NCI-H82 (cell line): ENCODE measurements at regions not wholly inside any gene's neighbourhood (a gene's known extent, or its start where the extent isn't known, plus 50 kb on each side); places are given as distances from the start of the nearest gene placed in this dataset.
"Not testable (repeated sequence)": the region's sequence is repeated elsewhere in the genome, so short reads cannot be mapped to it uniquely, and the experiment has no call there.

Source experiments
- DNase-seq: peaks from one replicate; lab custom pipeline; 2025; lab: John Stamatoyannopoulos, UW

- no peak for DNase-seq
Observed at GRCh38 chr3:20729185-20729584, 543.2 kb upstream of the SGO1 start.

- no peak for DNase-seq
Observed at GRCh38 chr3:20726786-20727185, 540.8 kb upstream of the SGO1 start.

DNA sequence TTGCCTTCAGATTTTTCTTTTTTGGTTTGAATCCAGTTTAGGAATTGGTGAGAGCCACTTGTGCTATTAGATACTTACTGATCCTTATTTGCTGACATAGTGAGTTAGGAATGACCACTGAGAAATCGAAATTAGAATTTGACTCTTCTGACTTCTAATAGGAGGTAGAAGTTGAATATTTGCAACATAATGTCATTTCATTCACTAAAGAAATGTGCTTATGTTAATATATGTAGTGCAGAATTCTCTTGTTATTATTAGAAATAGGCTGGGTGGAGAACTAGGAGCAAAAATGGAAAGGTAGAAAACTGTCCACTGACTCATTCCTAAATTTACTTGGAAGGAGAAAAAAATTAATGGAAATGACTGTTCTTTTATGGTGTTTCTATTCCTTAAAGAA, 538.2 kb upstream of the SGO1 start:
- DNase-seq = no peak

DNA sequence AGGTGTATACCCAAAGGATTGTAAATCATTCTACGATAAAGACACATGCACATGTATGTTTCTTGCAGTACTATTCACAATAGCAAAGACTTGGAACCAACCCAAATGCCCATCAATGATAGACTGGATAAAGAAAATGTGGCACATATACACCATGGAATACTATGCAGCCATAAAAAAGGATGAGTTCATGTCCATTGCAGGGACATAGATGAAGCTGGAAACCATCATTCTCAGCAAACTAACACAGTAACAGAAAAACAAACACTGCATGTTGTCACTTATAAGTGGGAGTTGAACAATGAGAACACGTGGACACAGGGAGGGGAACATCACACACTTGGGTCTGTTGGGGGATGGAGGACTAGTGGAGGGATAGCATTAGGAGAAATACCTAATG, 530.4 kb upstream of the SGO1 start:
- DNase-seq = not testable (repeated sequence)

DNA sequence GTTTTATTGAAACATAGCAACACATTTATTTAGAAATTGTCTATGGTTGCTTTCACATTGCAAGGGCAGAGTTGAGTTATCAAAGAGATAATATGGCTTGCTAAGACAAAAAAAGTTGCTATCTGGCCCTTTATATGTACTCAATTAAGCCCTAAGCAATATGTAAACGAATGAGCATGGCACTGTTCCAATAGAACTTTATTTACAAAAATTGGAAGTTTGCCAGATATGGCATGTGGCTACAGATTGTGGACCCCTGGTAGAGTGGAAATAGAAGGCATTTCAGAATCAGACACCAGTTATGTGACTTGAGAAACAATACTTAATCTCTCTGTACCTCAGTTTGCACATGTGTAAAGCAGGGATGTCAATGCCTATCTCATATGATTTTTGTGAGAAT, 515.6 kb upstream of the SGO1 start:
- DNase-seq = no peak

DNA sequence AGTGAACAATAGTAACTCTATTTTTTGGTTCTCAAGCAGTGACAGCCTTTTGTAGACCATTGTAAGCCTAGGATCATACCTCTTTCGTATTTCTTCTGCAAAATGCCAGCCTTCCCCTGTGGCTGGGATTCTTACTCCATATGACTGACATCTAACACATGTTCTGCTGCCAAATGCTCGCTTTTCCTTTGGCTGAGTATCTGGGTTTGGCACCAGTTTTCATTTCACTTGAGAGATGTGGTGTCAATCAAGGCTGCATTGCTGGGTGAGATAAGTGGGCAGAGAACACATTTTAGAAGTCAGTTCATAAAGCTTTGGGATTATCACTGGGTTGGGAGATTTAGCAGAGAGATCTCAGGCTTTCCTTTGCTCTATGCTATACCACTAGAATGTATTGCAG, 514.7 kb upstream of the SGO1 start:
- DNase-seq = peak; percentile 4

DNA sequence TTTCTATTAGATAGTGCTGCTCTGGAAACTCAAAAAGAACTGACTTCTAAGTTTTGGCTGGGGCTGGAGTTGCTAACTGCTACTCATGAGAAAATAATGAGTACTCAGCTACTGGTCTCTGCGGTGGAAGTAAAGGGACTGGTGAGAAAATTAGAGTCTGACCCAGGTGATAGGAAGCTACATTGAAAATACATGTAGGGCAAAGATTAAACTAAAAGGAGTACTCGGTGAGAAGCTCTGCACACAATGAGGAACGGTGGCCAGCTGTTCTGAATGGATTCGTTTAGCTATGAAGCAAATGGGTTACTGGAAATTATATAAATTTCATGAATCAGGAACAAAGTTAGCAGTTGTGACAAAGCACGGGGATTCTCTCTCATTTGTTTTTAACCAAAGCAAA, 512.9 kb upstream of the SGO1 start:
- no peak for DNase-seq

DNA sequence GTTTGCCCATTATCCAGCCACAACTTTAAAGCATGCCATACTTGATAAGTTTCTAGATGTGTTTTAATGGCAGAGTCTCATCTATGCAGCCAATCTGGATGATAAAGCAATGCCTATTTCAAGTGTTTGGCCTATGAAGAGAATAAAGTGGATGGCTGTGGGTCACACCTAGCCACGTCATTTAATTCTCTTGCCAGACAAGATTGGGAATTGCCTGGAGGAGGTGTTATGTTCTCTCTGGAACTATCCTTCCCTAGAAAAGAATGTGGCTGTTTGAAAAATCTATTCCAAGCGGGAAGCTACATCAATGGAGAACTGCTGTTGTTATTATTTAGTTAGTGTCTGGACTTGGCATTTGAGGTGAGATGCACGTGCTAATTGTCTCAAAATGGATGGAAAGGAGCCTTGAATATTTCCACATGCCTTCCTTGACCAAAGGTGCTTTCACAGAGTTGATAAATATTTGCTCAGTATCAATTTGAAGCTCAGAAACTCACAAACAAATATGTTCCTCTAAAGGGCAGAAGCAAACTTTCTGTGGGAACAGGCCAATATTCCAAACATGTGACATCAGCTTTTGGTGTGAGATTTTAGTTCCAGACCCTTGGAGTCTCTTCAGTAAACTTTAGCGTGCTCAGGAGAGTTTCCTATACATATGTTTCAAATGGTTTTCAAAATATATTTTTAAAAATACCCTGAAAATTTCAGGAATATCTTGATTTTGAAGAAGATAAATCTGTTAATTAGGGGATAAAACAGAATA, 510.6 kb upstream of the SGO1 start:
- DNase-seq = no peak

DNA sequence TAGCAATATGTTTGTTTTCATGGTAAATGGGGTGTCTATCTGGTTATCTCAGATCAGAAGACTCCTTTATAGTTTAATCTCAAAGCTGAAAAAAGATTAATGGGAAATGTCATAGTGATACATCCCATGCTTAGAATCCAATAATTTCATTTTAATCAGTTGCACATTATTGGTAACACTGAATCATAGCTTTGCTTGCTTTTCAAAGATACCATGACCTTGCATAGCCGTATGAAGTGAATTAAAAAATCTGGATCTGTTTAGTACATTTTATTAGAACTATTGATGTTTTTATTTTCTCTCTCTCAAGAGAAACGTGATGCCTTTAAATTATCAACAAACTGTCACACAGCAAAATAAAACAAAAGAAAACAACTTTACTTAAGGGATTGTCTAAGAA, 506.7 kb upstream of the SGO1 start:
- no peak for DNase-seq

DNA sequence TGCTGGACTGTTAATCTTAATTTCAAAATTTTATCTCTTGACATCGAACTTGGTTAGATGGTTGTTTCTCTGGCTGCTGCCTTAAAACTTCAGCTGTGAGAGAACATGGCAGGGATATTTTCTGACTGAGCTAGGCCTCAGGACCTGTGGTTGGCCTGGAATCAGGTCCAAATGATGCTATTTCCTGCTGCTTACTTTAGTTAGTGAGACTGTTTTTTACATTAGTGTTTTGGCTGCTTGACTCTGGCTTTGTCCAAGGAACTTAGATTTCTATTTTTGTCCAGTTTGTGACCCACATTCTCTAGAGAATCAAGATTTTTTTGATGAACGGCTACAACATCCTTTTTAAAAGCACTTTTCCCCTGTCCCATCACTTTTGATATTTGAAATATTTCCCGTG, 497.9 kb upstream of the SGO1 start:
- DNase-seq = no peak

DNA sequence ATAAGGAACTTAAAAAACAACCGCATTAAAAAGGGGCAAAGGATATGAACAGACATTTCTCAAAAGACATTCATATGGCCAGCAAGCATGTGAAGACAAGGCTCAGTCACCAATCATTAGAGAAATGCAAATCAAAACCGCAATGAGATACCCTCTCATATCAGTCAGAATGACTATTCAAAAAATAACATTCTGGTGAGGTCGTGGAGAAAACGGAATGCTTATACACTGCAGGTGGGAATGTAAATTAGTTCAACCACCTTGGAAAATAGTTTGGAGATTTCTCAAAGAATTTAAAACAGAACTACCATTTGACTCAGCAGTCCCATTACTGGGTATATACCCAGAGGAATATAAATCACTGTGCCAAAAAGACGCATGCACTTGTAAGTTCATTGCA, 496.6 kb upstream of the SGO1 start:
- no peak for DNase-seq

- no peak for DNase-seq
Observed at GRCh38 chr3:20680990-20681628, 495.1 kb upstream of the SGO1 start.

DNA sequence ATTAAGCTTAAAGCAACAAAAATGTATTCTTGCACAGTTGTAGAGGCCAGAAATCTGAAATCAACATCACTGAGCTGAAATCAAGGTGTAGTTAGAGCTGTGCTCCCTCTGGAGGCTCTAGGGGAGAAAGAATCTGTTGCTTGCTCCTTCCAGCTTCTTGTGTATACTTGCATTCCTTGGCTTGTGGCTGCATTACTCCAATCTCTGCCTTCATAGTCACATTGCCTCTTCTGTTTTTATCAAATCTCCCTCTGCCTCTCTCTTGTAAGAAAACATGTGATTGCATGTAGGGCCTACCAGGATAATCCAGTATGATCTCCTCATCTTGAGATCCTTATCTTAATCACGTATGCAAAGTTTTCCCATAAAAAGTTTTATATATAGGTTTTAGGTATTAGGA, 487.9 kb upstream of the SGO1 start:
- DNase-seq = no peak

GRCh38 chr3:20669675-20670074, 483.7 kb upstream of the SGO1 start:
- no peak for DNase-seq

- DNase-seq = no peak
Observed at GRCh38 chr3:20669184-20669583, 483.2 kb upstream of the SGO1 start.

DNA sequence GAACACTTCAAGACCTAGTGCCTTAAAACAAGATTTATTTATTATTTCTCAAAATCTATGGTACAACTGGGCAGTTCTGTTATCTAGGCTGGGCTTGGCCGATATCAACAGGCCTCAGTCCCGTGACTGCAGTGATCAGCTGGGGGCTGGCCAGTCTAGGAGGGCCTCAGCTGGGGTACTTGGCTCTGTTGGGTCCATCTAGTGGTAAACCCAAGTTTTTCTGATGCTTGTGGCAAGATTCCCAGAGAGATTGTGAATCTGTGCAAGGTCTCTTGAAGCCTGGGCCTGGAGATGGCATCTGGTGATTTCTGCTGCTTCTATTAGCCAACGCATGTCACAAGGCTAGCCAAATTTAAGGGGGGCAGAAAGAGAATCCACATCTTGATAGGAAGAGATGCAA, 482.4 kb upstream of the SGO1 start:
- DNase-seq = peak; percentile 50

- DNase-seq = no peak
Observed at GRCh38 chr3:20666091-20666490, 480.1 kb upstream of the SGO1 start.

DNA sequence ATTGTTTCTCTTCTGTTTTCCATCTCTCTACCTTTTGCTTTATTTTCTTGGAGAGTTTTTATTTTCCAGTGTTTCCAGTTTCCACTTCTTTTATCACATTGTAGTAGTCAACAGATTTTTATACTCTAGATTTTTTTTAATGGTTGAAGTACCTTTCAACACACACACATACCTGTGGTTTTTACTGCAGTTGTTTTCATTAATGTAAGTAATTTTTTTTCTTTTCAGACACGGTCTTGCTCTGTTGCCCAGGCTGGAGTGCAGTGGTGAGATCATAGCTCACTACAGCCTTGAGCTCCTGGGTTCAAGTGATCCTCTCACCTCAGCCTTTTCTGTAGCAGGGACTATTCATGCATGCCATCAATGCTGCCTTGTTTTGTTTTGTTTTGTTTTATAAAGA, 472.5 kb upstream of the SGO1 start:
- no peak for DNase-seq

- DNase-seq = no peak
Observed at GRCh38 chr3:20657560-20657959, 471.6 kb upstream of the SGO1 start.

DNA sequence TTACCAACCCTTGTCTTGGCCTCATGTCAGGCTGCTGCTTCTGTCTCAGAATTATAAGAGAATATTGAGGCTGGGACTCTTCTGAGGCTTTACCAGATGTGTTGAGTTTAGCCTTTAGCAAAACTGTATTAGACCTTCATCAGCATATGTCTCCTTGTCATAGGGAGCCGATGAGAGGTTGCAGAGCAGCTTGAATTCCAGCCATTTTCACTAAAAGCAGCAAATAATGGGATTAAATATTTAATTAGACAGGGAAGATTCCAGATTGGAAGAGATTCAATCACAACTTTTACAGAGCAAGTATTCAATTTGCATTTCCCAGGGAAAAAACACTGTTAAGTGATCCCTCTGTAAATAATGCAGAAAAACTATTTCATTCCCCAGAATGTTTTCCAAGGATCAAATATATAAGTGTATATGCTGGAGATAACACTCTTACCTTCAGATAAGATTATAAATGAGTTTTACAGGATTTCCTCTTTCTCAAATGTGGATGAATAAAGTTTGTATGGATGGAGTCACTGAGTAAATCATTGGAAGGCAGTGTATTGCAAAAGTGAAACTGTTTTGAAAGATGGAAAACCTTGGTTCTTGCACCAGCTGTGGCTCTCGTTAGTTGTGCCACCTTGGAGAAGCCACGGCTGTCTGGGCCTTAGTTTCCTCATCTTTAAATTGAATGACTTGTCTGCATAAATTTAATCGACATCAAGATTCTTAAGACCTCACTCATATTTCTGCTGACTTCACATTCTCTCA, 466.4 kb upstream of the SGO1 start:
- DNase-seq = no peak

DNA sequence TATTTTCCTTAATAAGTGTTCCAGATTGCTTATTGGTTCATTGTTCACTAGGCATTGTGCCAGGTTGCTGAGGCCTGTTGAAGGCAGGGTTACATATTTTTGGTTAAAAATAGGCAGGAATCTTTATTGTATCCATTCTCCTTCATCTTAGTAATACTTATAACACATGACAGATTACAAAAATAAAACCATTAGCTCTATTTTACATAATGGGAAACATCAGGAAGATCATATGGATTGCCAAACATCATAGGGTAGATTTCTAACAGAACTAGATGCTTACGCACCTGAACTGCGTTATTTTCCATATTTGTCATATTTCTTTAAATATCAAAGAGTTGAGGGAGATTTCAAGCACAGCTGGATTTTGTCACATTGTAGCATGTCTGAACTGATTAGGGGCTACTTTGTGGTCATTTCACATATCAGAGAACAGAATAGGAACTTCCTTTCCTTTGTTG, 462.9 kb upstream of the SGO1 start:
- no peak for DNase-seq

- DNase-seq = peak; percentile 85
Observed at GRCh38 chr3:20648294-20648693, 462.3 kb upstream of the SGO1 start.

DNA sequence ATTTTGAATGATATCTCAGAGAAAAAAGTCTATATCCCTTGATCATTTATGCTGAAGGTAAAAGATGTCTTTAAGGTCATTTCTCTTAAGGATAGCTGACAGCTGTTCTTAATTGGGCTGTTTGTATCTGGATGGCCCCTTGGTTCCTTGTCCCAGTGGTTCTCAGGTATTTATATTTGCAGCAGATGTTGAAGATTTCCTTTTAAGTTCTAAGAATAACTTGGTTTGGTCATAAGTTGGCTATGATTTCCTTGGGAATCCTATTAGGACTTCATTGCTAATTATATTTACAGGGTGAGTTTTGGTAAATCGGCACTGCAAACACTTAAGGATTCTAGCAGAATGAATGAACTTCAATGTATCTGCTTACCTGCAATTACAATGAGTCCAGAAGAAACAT, 460.4 kb upstream of the SGO1 start:
- DNase-seq = no peak
